Panc1 (cell line): ENCODE measurements at regions not wholly inside any gene's neighbourhood (a gene's known extent, or its start where the extent isn't known, plus 50 kb on each side); places are given as distances from the start of the nearest gene placed in this dataset.
A peak's percentile ranks its signal among the peaks of the same experiment; 100 is the strongest.

Experiments
- ATAC-seq: fragments of 200-7000 bp; cut with Tn5 transposase; 2 replicates; pipeline ENCODE4 v1.9.1; 2020; ENCODE audit warnings: mild to moderate bottlenecking, moderate library complexity
- BruUV-seq: library from RNA; stranded (reverse); fragments of 400-500 nt; replicated peaks from 2 replicates; lab custom pipeline; 2021; lab: Mats Ljungman, UMichigan
- CTCF ChIA-PET: fragments of 300-600 bp; sonication (Branson Sonifier 250); formaldehyde crosslinking; loops from one replicate; lab custom pipeline; 2022; ENCODE audit warnings: antibody characterized with exemption; lab: Charles Lee
- POLR2A ChIA-PET: fragments of 300-600 bp; sonication (Branson Sonifier 250); formaldehyde crosslinking; loops from one replicate; lab custom pipeline; 2022; ENCODE audit warnings: antibody characterized with exemption; lab: Charles Lee
- DNase-seq: peaks from one replicate; pipeline ENCODE4 v3.0.0-alpha.2; 2010; ENCODE audit warnings: low read depth, low spot score
- H3K27ac ChIP-seq: 2 replicates; pipeline ENCODE4 v1.5.1; 2011; ENCODE audit warnings: mild to moderate bottlenecking, low read length, inconsistent platforms
- H3K27me3 ChIP-seq: fragments of 200-500 bp; sonication (Bioruptor generic); 2 replicates; pipeline ENCODE4 v1.6.0; 2014; ENCODE audit warnings: low read length, inconsistent platforms; ENCODE audit not compliant: control insufficient read depth, insufficient read depth
- H3K36me3 ChIP-seq: fragments of 200-500 bp; sonication (Bioruptor generic); 2 replicates; pipeline ENCODE4 v1.5.1; 2014; ENCODE audit warnings: inconsistent platforms, mild to moderate bottlenecking, low read length, moderate library complexity; ENCODE audit not compliant: control insufficient read depth, insufficient read depth
- H3K4me1 ChIP-seq: 2 replicates; pipeline ENCODE4 v1.5.1; 2011; ENCODE audit warnings: inconsistent platforms, mild to moderate bottlenecking, low read length, moderate library complexity; ENCODE audit not compliant: control insufficient read depth, insufficient read depth
- H3K4me3 ChIP-seq, 2 experiments: 2 replicates each; pipeline ENCODE4 v1.5.1; 2011 to 2012; ENCODE audit warnings: low read depth in 2 of 2, low read length in 2 of 2, mild to moderate bottlenecking in 2 of 2, inconsistent platforms in 1 of 2, moderate library complexity in 1 of 2
- H3K9me3 ChIP-seq: fragments of 200-500 bp; sonication (Bioruptor generic); 2 replicates; pipeline ENCODE4 v1.5.1; 2014; ENCODE audit warnings: low read depth, mild to moderate bottlenecking, inconsistent platforms, low read length, moderate library complexity; ENCODE audit not compliant: control insufficient read depth, insufficient read depth
- CTCF ChIP-seq: fragments of 450-650 bp; IDR thresholded peaks from 2 replicates; pipeline ENCODE4 v1.5.1; 2017; ENCODE audit warnings: mild to moderate bottlenecking
- POLR2AphosphoS5 ChIP-seq: IDR thresholded peaks from 2 replicates; pipeline ENCODE4 v1.6.1; 2012; ENCODE audit warnings: mild to moderate bottlenecking, low read depth, low read length, moderate library complexity
- REST ChIP-seq, 2 experiments: IDR thresholded peaks; 2 replicates each; pipeline ENCODE4 v1.6.1; 2011 to 2012; ENCODE audit warnings: low read depth in 2 of 2, control low read depth in 1 of 2, low read length in 1 of 2, mild to moderate bottlenecking in 1 of 2, moderate library complexity in 1 of 2; ENCODE audit not compliant: insufficient read depth in 1 of 2
- SIN3A ChIP-seq: IDR thresholded peaks from 2 replicates; pipeline ENCODE4 v1.6.1; 2012; ENCODE audit warnings: low read depth, mild to moderate bottlenecking, low read length, moderate library complexity, borderline replicate concordance; ENCODE audit not compliant: insufficient read depth
- TCF7L2 ChIP-seq: IDR thresholded peaks from 2 replicates; pipeline ENCODE4 v1.6.1; 2011; ENCODE audit warnings: mild to moderate bottlenecking, low read depth, low read length, inconsistent platforms
- in situ Hi-C: cut with HindIII; loops from 2 replicates; pipeline ENCODE4 v1.10.0; 2016; ENCODE audit warnings: low sequenced_read_pairs, low pct_unique_long_range_greater_than_20kb
- intact Hi-C: fragments of 100-400 bp; cut with micrococcal nuclease; formaldehyde crosslinking; loops from one replicate; pipeline ENCODE4 v1.10.0; 2022; ENCODE audit not compliant: unreplicated experiment

- in situ Hi-C loops, result no loop called here
- no peaks in the 10 kb centered on the region for H3K36me3 ChIP-seq
- no peak for DNase-seq
- intact Hi-C loops, result loop anchor here (5.0 kb wide), 2 partner anchors 250 to 750 kb away; no protein-coding TSS in a partner anchor
- H3K9me3 ChIP-seq, result no peaks in the 10 kb centered on the region
- no peak overlapping the region for H3K4me3 ChIP-seq
- no TSS peak for BruUV-seq
- H3K4me1 ChIP-seq, result no peaks in the 10 kb centered on the region
- TF ChIP-seq POLR2AphosphoS5 (no peak), SIN3A (no peak), CTCF (peak; percentile 65), TCF7L2 (no peak), REST (IDR thresholded peaks at IDR 0.05; ENCODE audit: insufficient read depth in 1 of 2, low read depth in 2 of 2, low read length in 1 of 2) (no peak)
- H3K27me3 ChIP-seq, result peaks cover 8% of the 10 kb centered on the region; the same call in 1 of the 2 replicates
- POLR2A ChIA-PET, result no interaction called here
- H3K27ac ChIP-seq, result no peak overlapping the region
- ATAC-seq, result peak; percentile 65; the same call in 1 of the 2 replicates
- CTCF ChIA-PET, result interaction anchor here (0.6 kb wide), 2 partner anchors 535 to 718 kb away, joined by 3 to 7 read pairs; no protein-coding TSS in a partner anchor
Measured at GRCh38 chr10:6667679-6668270, 87.7 kb upstream of the PRKCQ start.

- no peak for ATAC-seq
- H3K27me3 ChIP-seq, result peaks cover 8% of the 10 kb centered on the region; the same call in 1 of the 2 replicates
- no peaks in the 10 kb centered on the region for H3K9me3 ChIP-seq
- H3K4me3 ChIP-seq, result no peak overlapping the region
- ChIA-PET POLR2A (no interaction called here), CTCF (interaction anchor here (0.6 kb wide), 2 partner anchors 534 to 719 kb away, joined by 3 to 7 read pairs; no protein-coding TSS in a partner anchor)
- no peak for DNase-seq
- H3K36me3 ChIP-seq, result no peaks in the 10 kb centered on the region
- TF ChIP-seq REST (IDR thresholded peaks at IDR 0.05; ENCODE audit: insufficient read depth in 1 of 2, low read depth in 2 of 2, low read length in 1 of 2) (peak; percentile 18 to 41; a peak in 1 of 4 replicates), SIN3A (no peak)
- intact Hi-C loops, result loop anchor here (5.0 kb wide), 2 partner anchors 250 to 750 kb away; no protein-coding TSS in a partner anchor
- in situ Hi-C loops, result no loop called here
- no peaks in the 10 kb centered on the region for H3K4me1 ChIP-seq
- H3K27ac ChIP-seq, result no peak overlapping the region
- no TSS peak for BruUV-seq
Measured at GRCh38 chr10:6667150-6667549, 87.1 kb upstream of the PRKCQ start.
